Transverse colon (tissue), 4 donors: ENCODE measurements at regions not wholly inside any gene's neighbourhood (a gene's known extent, or its start where the extent isn't known, plus 50 kb on each side); places are given as distances from the start of the nearest gene placed in this dataset.
"Not testable (repeated sequence)": the region's sequence is repeated elsewhere in the genome, so short reads cannot be mapped to it uniquely, and the experiment has no call there.

Experiments
- DNase-seq: peaks from one replicate; pipeline ENCODE4 v3.0.0-alpha.2; 2019
- H3K27ac ChIP-seq, 4 donors: fragments of 200-600 bp; sonication (generic); 2 replicates each; pipeline ENCODE4 v1.5.1; 2016 to 2018; ENCODE audit warnings: inconsistent platforms in 4 of 4
- H3K27me3 ChIP-seq: fragments of 200-600 bp; sonication (generic); 2 replicates; pipeline ENCODE4 v1.5.1; 2017; ENCODE audit warnings: inconsistent platforms
- H3K36me3 ChIP-seq, 4 donors: fragments of 200-600 bp; sonication (generic); 2 replicates each; pipeline ENCODE4 v1.5.1; 2017 to 2019; ENCODE audit warnings: inconsistent platforms in 4 of 4
- H3K4me1 ChIP-seq, 4 donors: fragments of 200-600 bp; sonication (generic); 2 replicates each; pipeline ENCODE4 v1.5.1; 2017 to 2020; ENCODE audit warnings: inconsistent platforms in 4 of 4
- H3K4me3 ChIP-seq, 4 donors: fragments of 200-600 bp; sonication (generic); 1 replicate in 1 of 4; 2 replicates in 3 of 4; pipeline versions ENCODE4 v1.5.1 to v1.6.1; 2017 to 2019; ENCODE audit warnings: inconsistent platforms in 4 of 4
- H3K9me3 ChIP-seq, 2 donors: fragments of 200-600 bp; sonication (generic); 2 replicates each; pipeline ENCODE4 v1.5.1; 2017 to 2019; ENCODE audit warnings: inconsistent platforms in 2 of 2
- EP300 ChIP-seq: sonication (generic); formaldehyde crosslinking; IDR thresholded peaks from one replicate; pipeline ENCODE4 v1.6.1; 2017; ENCODE audit warnings: antibody characterized with exemption, low read depth
- POLR2A ChIP-seq: fragments of 450-650 bp; IDR thresholded peaks from one replicate; pipeline ENCODE4 v1.6.1; 2016; ENCODE audit warnings: antibody characterized with exemption, mild to moderate bottlenecking, moderate library complexity
- POLR2AphosphoS5 ChIP-seq, 3 donors: sonication (generic); formaldehyde crosslinking; IDR thresholded peaks; one replicate each; pipeline ENCODE4 v1.6.1; 2016; ENCODE audit warnings: antibody characterized with exemption in 3 of 3
- WGBS, 2 donors: methylation state at CpG; one replicate each; pipeline ENCODE4 v1.1.5; 2018; ENCODE audit warnings: low coverage in 1 of 2; 5-methylcytosine and 5-hydroxymethylcytosine counted together
- in situ Hi-C, 4 donors: fragments of 200-750 bp; cut with MboI; loops; one replicate each; pipeline versions ENCODE4 v1.15.0 to v1.15.1; 2017; ENCODE audit warnings: low sequenced_read_pairs in 3 of 4, low pct_ligation_motif_present in 1 of 4, low pct_unique_long_range_greater_than_20kb in 1 of 4
- intact Hi-C: fragments of 100-400 bp; cut with DNase I; formaldehyde crosslinking; loops from one replicate; pipeline ENCODE4 v1.15.1; 2023; ENCODE audit warnings: low total_unique reads
- TF ChIP-seq, protein P1 (sequence below), 5 experiments: fragments of 200-600 bp in 3 of 5; fragments of 450-650 bp in 2 of 5; sonication (generic) in 3 of 5; IDR thresholded peaks; 1 replicate in 2 of 5; 2 replicates in 3 of 5; pipeline ENCODE4 v1.5.1; 2016 to 2017; ENCODE audit warnings: antibody characterized with exemption in 5 of 5, inconsistent platforms in 3 of 5, mild to moderate bottlenecking in 2 of 5, moderate library complexity in 1 of 5

DNA sequence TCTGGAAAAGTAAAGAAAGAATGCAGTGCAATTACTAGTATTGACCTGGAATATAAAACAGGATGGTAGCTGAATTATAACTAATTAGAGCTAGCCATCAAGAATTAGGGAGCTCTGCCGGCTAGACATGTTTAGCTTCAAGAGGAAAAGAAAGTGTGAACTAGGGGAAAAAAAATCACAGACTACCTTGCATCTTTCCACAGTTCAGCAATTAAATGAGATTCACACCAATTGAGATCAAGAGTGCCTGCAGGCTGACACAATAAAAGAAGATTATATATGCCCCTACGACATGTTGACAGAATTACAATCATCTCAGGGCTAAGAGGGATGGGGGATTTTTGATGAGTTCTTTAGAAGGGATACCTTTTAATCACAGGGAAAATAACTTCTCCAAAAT, 303.3 kb upstream of the CELF2 start:
- in situ Hi-C loops = no loop called here
- Histone ChIP-seq H3K4me3 (no peak overlapping the region), H3K4me1 (peaks cover 0 to 6% (median 0%) of the 10 kb centered on the region in 4 donors), H3K27ac (no peak overlapping the region), H3K9me3 (no peaks in the 10 kb centered on the region), H3K27me3 (no peaks in the 10 kb centered on the region), H3K36me3 (no peaks in the 10 kb centered on the region)
- DNase-seq = no peak
- TF ChIP-seq POLR2AphosphoS5 (IDR thresholded peaks at IDR 0.05) (no peak), EP300 (no peak), POLR2A (no peak)
- TF ChIP-seq, protein P1, sequence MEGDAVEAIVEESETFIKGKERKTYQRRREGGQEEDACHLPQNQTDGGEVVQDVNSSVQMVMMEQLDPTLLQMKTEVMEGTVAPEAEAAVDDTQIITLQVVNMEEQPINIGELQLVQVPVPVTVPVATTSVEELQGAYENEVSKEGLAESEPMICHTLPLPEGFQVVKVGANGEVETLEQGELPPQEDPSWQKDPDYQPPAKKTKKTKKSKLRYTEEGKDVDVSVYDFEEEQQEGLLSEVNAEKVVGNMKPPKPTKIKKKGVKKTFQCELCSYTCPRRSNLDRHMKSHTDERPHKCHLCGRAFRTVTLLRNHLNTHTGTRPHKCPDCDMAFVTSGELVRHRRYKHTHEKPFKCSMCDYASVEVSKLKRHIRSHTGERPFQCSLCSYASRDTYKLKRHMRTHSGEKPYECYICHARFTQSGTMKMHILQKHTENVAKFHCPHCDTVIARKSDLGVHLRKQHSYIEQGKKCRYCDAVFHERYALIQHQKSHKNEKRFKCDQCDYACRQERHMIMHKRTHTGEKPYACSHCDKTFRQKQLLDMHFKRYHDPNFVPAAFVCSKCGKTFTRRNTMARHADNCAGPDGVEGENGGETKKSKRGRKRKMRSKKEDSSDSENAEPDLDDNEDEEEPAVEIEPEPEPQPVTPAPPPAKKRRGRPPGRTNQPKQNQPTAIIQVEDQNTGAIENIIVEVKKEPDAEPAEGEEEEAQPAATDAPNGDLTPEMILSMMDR (IDR thresholded peaks at IDR 0.05) = no peak
- intact Hi-C loops = no loop called here
- 67 to 69% methylated on average over 2 of the region's 2 CpGs for WGBS, 2 donors

DNA sequence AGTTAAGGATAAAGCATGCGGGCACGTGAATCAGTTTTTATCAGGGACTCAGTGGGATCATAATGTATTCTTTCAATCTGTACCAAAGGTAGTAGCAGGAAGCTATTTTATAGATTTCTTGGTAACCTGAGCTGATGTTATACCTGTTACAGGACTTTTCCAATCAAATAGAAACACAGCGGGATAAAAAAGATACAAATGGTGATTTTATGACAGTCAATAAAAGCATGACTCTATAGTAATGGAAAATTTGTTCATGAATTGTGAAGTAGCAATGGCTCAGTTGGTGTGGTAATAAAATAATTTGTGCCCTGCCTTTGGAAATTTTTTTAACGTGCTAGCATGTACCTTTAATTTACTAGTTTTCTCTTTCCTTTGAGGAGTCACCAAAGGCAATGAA, 300.7 kb upstream of the CELF2 start:
- TF ChIP-seq EP300 = no peak
- TF ChIP-seq, protein P1 (IDR thresholded peaks at IDR 0.05) = no peak
- no peak for TF ChIP-seq POLR2AphosphoS5 (IDR thresholded peaks at IDR 0.05)
- TF ChIP-seq POLR2A = no peak
- intact Hi-C loops (no loop called here), in situ Hi-C loops (no loop called here)
- DNase-seq = no peak
- no peak overlapping the region for H3K4me3 ChIP-seq
- WGBS, 2 donors = 59 to 66% methylated on average over 4 of the region's 4 CpGs
- peaks cover 0 to 6% (median 0%) of the 10 kb centered on the region in 4 donors for H3K4me1 ChIP-seq
- no peaks in the 10 kb centered on the region for H3K27me3 ChIP-seq
- H3K9me3 ChIP-seq = no peaks in the 10 kb centered on the region
- H3K27ac ChIP-seq = peak overlapping the region in 1 of 4 donors; percentile 8
- H3K36me3 ChIP-seq = no peaks in the 10 kb centered on the region

DNA sequence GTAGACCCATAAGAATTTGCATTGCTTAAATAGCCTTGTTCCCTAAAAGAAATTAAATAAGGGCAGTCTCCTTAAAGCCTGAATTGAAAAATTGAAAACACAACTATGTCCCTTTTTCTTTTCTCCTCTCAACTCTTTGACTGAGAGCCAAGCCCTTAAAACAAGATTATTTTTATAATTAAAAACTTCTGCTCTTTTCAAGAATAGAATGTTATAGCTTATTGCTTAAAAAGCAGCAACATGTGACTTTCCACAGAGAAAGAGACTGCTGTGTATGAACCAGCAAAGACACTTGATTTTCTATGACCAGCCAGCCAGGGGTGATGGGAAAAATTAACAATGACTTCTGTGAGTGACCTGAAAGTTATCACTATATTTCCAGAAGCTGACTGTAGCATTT, 295.2 kb upstream of the CELF2 start:
- in situ Hi-C loops (no loop called here), intact Hi-C loops (loop anchor here (10.0 kb wide), 1 partner anchor 172 kb away; no protein-coding TSS in a partner anchor)
- H3K9me3 ChIP-seq = no peaks in the 10 kb centered on the region
- H3K36me3 ChIP-seq = no peaks in the 10 kb centered on the region
- no peak for DNase-seq
- H3K4me1 ChIP-seq = peaks cover 0 to 5% (median 0%) of the 10 kb centered on the region in 4 donors
- H3K27ac ChIP-seq = no peak overlapping the region
- TF ChIP-seq EP300 (no peak), POLR2A (no peak)
- H3K27me3 ChIP-seq = no peaks in the 10 kb centered on the region
- H3K4me3 ChIP-seq = no peak overlapping the region

DNA sequence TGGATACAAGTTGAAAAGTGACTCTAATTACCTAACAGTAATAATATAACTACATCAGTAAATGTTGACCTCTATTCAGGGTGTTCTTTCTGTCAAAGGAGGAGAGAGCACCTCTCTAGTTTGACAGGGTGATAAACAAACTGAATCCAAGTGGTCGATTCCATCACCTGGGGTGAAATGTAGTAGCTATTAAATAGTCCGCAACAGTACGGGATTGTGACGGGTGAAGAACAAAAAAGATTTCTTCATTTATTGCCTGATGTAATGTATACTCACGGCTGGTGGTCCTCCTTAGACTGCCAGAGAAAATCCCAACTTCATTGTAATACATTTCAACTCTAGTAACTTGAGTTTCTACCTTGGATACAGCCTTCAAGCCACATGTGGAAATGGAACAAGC, 292.5 kb upstream of the CELF2 start:
- Histone ChIP-seq H3K36me3 (no peaks in the 10 kb centered on the region), H3K27me3 (no peaks in the 10 kb centered on the region), H3K27ac (no peak overlapping the region), H3K9me3 (no peaks in the 10 kb centered on the region), H3K4me3 (no peak overlapping the region), H3K4me1 (peaks cover 0 to 3% (median 0%) of the 10 kb centered on the region in 4 donors)
- WGBS, 2 donors = 91 to 95% methylated on average over 5 of the region's 5 CpGs
- TF ChIP-seq, protein P1 (IDR thresholded peaks at IDR 0.05) = no peak
- TF ChIP-seq EP300 = no peak
- no peak for TF ChIP-seq POLR2A
- no peak for TF ChIP-seq POLR2AphosphoS5 (IDR thresholded peaks at IDR 0.05)
- intact Hi-C loops (loop anchor here (10.0 kb wide), 1 partner anchor 170 kb away; no protein-coding TSS in a partner anchor), in situ Hi-C loops (no loop called here)
- DNase-seq = no peak

DNA sequence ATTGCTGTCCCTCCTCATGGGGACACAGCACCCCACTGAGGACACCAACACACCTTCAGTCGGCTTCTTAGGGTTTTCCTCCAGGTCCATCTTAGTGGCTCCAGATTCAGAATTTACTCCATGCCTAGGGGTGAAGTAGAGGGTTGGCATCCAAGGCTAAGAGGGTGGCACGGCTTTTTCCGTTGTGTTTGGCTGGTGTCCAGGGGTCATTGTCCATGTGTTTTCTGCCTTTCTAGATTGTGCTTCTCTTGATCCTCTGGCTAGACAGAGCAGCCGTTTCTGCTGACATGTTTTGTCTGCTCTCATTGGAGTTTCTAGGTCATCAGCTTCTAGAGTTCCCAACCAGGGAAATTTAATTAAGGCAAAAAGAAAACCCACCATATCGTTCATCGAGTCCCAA, 291.6 kb upstream of the CELF2 start:
- H3K9me3 ChIP-seq = no peaks in the 10 kb centered on the region
- no peak for TF ChIP-seq POLR2AphosphoS5 (IDR thresholded peaks at IDR 0.05)
- TF ChIP-seq POLR2A = no peak
- TF ChIP-seq EP300 = no peak
- TF ChIP-seq, protein P1 (IDR thresholded peaks at IDR 0.05) = no peak
- WGBS, 2 donors = 71 to 75% methylated on average over 4 to 6 of the region's 6 CpGs
- H3K27ac ChIP-seq = no peak overlapping the region
- in situ Hi-C loops = no loop called here
- DNase-seq = no peak
- no peaks in the 10 kb centered on the region for H3K36me3 ChIP-seq
- peaks cover 0 to 3% (median 0%) of the 10 kb centered on the region in 4 donors for H3K4me1 ChIP-seq
- no peaks in the 10 kb centered on the region for H3K27me3 ChIP-seq
- intact Hi-C loops = loop anchor here (10.0 kb wide), 1 partner anchor 169 kb away; no protein-coding TSS in a partner anchor
- H3K4me3 ChIP-seq = no peak overlapping the region

DNA sequence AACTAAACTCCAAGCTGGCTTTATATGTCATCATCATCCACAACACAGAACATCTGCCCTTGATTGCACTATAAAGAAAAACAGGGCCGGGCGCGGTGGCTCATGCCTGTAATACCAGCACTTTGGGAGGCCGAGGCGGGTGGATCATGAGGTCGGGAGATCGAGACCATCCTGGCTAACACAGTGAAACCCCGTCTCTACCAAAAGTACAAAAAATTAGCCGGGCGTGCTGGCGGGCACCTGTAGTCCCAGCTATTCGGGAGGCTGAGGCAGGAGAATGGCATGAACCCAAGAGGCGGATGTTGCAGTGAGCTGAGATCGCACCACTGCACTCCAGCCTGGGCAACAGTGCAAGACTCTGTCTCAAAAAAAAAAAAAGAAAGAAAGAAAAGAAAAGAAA, 290.3 kb upstream of the CELF2 start:
- H3K4me1 ChIP-seq, in situ Hi-C loops, H3K9me3 ChIP-seq, DNase-seq, H3K4me3 ChIP-seq, H3K36me3 ChIP-seq, H3K27ac ChIP-seq, H3K27me3 ChIP-seq: not testable (repeated sequence)
- 95 to 100% methylated on average over 1 to 14 of the region's 14 CpGs for WGBS, 2 donors
- intact Hi-C loops = loop anchor here (10.0 kb wide), 1 partner anchor 167 kb away; no protein-coding TSS in a partner anchor
